Vagina (tissue), 2 donors: ENCODE measurements at regions not wholly inside any gene's neighbourhood (a gene's known extent, or its start where the extent isn't known, plus 50 kb on each side); places are given as distances from the start of the nearest gene placed in this dataset.
"Not testable (repeated sequence)": the region's sequence is repeated elsewhere in the genome, so short reads cannot be mapped to it uniquely, and the experiment has no call there.

Experiments
- DNase-seq, 2 donors: peaks; one replicate each; pipeline ENCODE4 v3.0.0-alpha.2; 2017; ENCODE audit errors: extremely low spot score in 2 of 2
- H3K27ac ChIP-seq: fragments of 200-600 bp; sonication (generic); one replicate; pipeline ENCODE4 v1.5.1; 2019
- H3K27me3 ChIP-seq: fragments of 200-600 bp; sonication (generic); one replicate; pipeline ENCODE4 v1.5.1; 2019
- H3K36me3 ChIP-seq, 2 donors: fragments of 200-600 bp; sonication (generic); one replicate each; pipeline ENCODE4 v1.5.1; 2017 to 2019
- H3K4me1 ChIP-seq: fragments of 200-600 bp; sonication (generic); one replicate; pipeline ENCODE4 v1.5.1; 2019
- H3K4me3 ChIP-seq, 2 donors: fragments of 200-600 bp; sonication (generic); 1 replicate in 1 of 2; 2 replicates in 1 of 2; pipeline ENCODE4 v1.5.1; 2016 to 2019
- H3K9me3 ChIP-seq: fragments of 200-600 bp; sonication (generic); one replicate; pipeline ENCODE4 v1.5.1; 2019
- POLR2A ChIP-seq, 2 donors: fragments of 450-650 bp; IDR thresholded peaks; one replicate each; pipeline ENCODE4 v1.6.1; 2017; ENCODE audit warnings: antibody characterized with exemption in 2 of 2, mild to moderate bottlenecking in 2 of 2, moderate library complexity in 2 of 2
- POLR2AphosphoS5 ChIP-seq, 2 donors: sonication (generic); formaldehyde crosslinking; IDR thresholded peaks; one replicate each; pipeline ENCODE4 v1.9.0; 2017; ENCODE audit warnings: antibody characterized with exemption in 2 of 2, mild to moderate bottlenecking in 2 of 2, low read depth in 1 of 2; ENCODE audit not compliant: insufficient read depth in 1 of 2
- intact Hi-C: fragments of 100-400 bp; cut with DNase I; formaldehyde crosslinking; loops from one replicate; pipeline ENCODE4 v1.15.1; 2023
- TF ChIP-seq, protein P1 (sequence below), 3 experiments: fragments of 450-650 bp in 2 of 3; fragments of 200-600 bp in 1 of 3; sonication (generic) in 1 of 3; IDR thresholded peaks; one replicate each; pipeline ENCODE4 v1.5.1; 2017 to 2019; ENCODE audit warnings: antibody characterized with exemption in 3 of 3, mild to moderate bottlenecking in 2 of 3, moderate library complexity in 2 of 3

DNA sequence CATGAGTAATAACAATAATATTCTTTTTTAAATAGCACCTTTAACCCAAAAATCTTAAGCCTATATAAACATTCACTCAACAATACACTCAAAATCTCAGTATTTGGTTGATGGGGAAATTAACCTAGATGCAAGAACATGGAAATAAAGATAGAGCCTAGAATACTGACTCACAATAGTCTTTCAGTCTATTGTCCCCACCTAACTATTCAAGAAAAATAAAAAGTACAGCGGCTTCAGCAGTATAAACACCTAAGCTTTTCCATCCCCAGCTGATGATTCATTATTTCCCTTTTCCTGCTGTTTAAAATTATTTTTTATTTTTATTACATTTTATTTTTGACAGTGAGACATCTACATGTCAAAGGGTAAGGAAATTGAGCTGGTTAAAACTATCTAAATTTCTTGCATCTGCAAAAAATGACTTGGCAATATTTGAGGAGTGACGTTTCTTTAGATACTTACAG lies 201.4 kb downstream of the FZD1 start:
- TF ChIP-seq, protein P1, sequence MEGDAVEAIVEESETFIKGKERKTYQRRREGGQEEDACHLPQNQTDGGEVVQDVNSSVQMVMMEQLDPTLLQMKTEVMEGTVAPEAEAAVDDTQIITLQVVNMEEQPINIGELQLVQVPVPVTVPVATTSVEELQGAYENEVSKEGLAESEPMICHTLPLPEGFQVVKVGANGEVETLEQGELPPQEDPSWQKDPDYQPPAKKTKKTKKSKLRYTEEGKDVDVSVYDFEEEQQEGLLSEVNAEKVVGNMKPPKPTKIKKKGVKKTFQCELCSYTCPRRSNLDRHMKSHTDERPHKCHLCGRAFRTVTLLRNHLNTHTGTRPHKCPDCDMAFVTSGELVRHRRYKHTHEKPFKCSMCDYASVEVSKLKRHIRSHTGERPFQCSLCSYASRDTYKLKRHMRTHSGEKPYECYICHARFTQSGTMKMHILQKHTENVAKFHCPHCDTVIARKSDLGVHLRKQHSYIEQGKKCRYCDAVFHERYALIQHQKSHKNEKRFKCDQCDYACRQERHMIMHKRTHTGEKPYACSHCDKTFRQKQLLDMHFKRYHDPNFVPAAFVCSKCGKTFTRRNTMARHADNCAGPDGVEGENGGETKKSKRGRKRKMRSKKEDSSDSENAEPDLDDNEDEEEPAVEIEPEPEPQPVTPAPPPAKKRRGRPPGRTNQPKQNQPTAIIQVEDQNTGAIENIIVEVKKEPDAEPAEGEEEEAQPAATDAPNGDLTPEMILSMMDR (IDR thresholded peaks at IDR 0.05), result no peak
- no peak for TF ChIP-seq POLR2A (IDR thresholded peaks at IDR 0.05)
- TF ChIP-seq POLR2AphosphoS5 (IDR thresholded peaks at IDR 0.05; ENCODE audit: insufficient read depth in 1 of 2, low read depth in 1 of 2), result no peak
- no peak for DNase-seq
- Histone ChIP-seq H3K4me3 (no peak overlapping the region), H3K4me1 (no peaks in the 10 kb centered on the region), H3K27ac (no peak overlapping the region), H3K9me3 (no peaks in the 10 kb centered on the region), H3K36me3 (no peaks in the 10 kb centered on the region), H3K27me3 (no peaks in the 10 kb centered on the region)
- intact Hi-C loops, result no loop called here

DNA sequence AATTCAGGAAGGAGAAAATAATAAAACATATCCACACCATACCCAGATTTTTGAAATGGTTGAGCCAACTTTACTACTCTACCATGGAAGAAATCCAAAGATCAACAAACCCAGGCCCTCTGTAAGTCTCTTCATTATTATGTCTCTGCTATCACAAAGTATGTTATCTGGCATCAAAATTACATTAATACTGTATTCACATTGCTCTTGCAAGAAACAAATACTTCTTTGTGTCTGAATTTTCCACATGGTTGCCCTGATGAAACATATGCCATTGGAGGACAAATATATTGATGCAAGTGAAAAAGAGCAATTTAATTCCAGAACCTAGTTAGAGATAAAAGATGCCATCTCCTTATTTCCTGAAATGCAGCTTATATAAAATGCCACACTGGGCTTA lies 204.0 kb downstream of the FZD1 start:
- no peak for DNase-seq
- H3K4me1 ChIP-seq, result no peaks in the 10 kb centered on the region
- no peak overlapping the region for H3K4me3 ChIP-seq
- H3K27me3 ChIP-seq, result no peaks in the 10 kb centered on the region
- intact Hi-C loops, result no loop called here
- H3K9me3 ChIP-seq, result no peaks in the 10 kb centered on the region
- no peak overlapping the region for H3K27ac ChIP-seq
- TF ChIP-seq POLR2A (IDR thresholded peaks at IDR 0.05) (no peak), POLR2AphosphoS5 (IDR thresholded peaks at IDR 0.05; ENCODE audit: insufficient read depth in 1 of 2, low read depth in 1 of 2) (no peak)
- TF ChIP-seq, protein P1 (IDR thresholded peaks at IDR 0.05), result no peak
- no peaks in the 10 kb centered on the region for H3K36me3 ChIP-seq

DNA sequence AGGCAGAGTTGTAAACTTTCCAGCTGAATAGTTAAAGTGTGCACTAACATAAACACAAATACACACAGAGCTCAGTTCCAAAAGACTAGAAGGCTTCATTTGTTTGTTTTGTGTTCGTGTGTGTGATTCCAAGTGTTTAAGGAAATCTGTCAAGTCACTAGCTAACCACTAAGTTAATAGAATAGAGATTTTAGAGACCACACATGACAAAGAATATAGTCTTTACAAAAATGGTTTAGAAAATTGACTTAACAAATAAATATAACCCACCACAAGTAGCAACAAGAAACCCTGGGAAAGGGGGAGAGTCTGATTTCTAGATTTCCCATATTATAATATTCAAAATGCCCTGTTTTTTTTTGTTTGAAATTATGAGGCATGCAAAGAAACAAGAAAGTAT lies 209.4 kb downstream of the FZD1 start:
- Histone ChIP-seq H3K4me3 (no peak overlapping the region), H3K9me3 (no peaks in the 10 kb centered on the region), H3K27ac (no peak overlapping the region), H3K36me3 (no peaks in the 10 kb centered on the region), H3K4me1 (no peaks in the 10 kb centered on the region), H3K27me3 (no peaks in the 10 kb centered on the region)
- intact Hi-C loops, result no loop called here
- no peak for DNase-seq
- TF ChIP-seq POLR2AphosphoS5 (IDR thresholded peaks at IDR 0.05; ENCODE audit: insufficient read depth in 1 of 2, low read depth in 1 of 2), result no peak
- no peak for TF ChIP-seq POLR2A (IDR thresholded peaks at IDR 0.05)
- TF ChIP-seq, protein P1 (IDR thresholded peaks at IDR 0.05), result no peak

DNA sequence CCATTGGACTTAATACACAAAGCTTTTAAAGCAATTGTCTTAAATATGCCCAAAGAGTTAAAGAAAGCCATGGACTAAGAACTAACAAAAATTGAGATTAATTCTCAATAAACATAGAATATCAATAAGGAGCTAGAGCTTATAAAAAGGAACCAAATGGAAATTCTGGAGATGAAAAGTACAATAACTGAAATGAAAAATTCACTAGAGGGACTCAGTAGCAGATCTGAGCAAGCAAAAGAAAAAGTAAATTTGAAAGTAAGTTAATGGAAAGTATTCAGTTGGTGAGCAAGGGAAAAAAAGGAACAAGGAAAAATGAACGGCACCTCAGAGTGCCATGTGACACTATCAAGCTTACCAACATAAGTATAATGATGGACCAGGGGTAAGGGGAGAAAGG lies 209.8 kb downstream of the FZD1 start:
- intact Hi-C loops, result no loop called here
- no peak for DNase-seq
- Histone ChIP-seq H3K4me1 (no peaks in the 10 kb centered on the region), H3K4me3 (no peak overlapping the region), H3K27me3 (no peaks in the 10 kb centered on the region), H3K36me3 (no peaks in the 10 kb centered on the region), H3K9me3 (no peaks in the 10 kb centered on the region), H3K27ac (no peak overlapping the region)
- no peak for TF ChIP-seq POLR2AphosphoS5 (IDR thresholded peaks at IDR 0.05; ENCODE audit: insufficient read depth in 1 of 2, low read depth in 1 of 2)
- TF ChIP-seq, protein P1 (IDR thresholded peaks at IDR 0.05), result no peak
- TF ChIP-seq POLR2A (IDR thresholded peaks at IDR 0.05), result no peak

DNA sequence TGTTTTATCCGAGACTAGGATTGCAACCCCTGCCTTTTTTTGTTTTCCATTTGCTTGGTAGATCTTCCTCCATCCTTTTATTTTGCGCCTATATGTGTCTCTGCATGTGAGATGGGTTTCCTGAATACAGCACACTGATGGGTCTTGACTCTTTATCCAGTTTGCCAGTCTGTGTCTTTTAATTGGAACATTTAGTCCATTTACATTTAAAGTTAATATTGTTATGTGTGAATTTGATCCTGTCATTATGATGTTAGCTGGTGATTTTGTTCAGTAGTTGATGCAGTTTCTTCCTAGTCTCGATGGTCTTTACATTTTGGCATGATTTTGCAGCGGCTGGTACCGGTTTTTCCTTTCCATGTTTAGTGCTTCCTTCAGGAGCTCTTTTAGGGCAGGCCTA lies 216.2 kb downstream of the FZD1 start:
- intact Hi-C loops, H3K4me3 ChIP-seq, H3K36me3 ChIP-seq, H3K27me3 ChIP-seq, DNase-seq, H3K4me1 ChIP-seq, H3K27ac ChIP-seq, H3K9me3 ChIP-seq: not testable (repeated sequence)

DNA sequence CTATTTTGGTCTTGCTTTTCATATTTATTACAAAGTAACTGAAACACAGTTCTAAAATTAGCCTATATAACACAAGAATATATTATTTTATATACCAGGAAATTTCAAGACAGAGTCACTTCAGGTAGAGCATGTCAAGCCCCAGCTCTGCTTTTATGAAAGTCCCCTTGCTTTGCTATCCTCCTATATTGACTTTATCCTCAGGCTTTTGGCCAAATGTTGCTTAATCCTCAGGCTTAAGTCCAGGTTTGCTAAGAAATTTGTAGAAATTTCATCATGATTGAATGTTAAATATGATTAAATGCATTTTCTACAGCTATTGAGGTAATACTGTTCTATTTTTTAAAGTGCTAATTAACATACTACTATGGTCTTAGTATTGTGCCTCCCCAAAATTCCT lies 227.6 kb downstream of the FZD1 start:
- intact Hi-C loops, result no loop called here
- DNase-seq, result no peak
- Histone ChIP-seq H3K27ac (no peak overlapping the region), H3K4me3 (no peak overlapping the region), H3K9me3 (no peaks in the 10 kb centered on the region), H3K27me3 (no peaks in the 10 kb centered on the region), H3K4me1 (no peaks in the 10 kb centered on the region), H3K36me3 (no peaks in the 10 kb centered on the region)
- TF ChIP-seq, protein P1 (IDR thresholded peaks at IDR 0.05), result no peak
- TF ChIP-seq POLR2AphosphoS5 (IDR thresholded peaks at IDR 0.05; ENCODE audit: insufficient read depth in 1 of 2, low read depth in 1 of 2) (no peak), POLR2A (IDR thresholded peaks at IDR 0.05) (no peak)
